Body of pancreas (tissue), 4 donors: ENCODE measurements at regions not wholly inside any gene's neighbourhood (a gene's known extent, or its start where the extent isn't known, plus 50 kb on each side); places are given as distances from the start of the nearest gene placed in this dataset.

Experiments used
- CTCF ChIP-seq, 7 experiments: fragments of 450-650 bp in 4 of 7; fragments of 200-600 bp in 3 of 7; sonication (generic) in 3 of 7; IDR thresholded peaks; one replicate each; pipeline ENCODE4 v1.5.1; 2016 to 2019; ENCODE audit warnings: antibody characterized with exemption in 7 of 7
- POLR2A ChIP-seq, 3 donors: fragments of 450-650 bp; IDR thresholded peaks; one replicate each; pipeline ENCODE4 v1.6.1; 2016; ENCODE audit warnings: antibody characterized with exemption in 3 of 3, mild to moderate bottlenecking in 2 of 3

GRCh38 chr5:3780907-3781306, 185.3 kb downstream of the IRX1 start:
- no peak for TF ChIP-seq POLR2A (IDR thresholded peaks at IDR 0.05)
- TF ChIP-seq CTCF (IDR thresholded peaks at IDR 0.05): no peak
